ENCODE measurements at regions not wholly inside any gene's neighbourhood (a gene's known extent, or its start where the extent isn't known, plus 50 kb on each side); places are given as distances from the start of the nearest gene placed in this dataset.
"Not testable (repeated sequence)": the region's sequence is repeated elsewhere in the genome, so short reads cannot be mapped to it uniquely, and the experiment has no call there.

DNA sequence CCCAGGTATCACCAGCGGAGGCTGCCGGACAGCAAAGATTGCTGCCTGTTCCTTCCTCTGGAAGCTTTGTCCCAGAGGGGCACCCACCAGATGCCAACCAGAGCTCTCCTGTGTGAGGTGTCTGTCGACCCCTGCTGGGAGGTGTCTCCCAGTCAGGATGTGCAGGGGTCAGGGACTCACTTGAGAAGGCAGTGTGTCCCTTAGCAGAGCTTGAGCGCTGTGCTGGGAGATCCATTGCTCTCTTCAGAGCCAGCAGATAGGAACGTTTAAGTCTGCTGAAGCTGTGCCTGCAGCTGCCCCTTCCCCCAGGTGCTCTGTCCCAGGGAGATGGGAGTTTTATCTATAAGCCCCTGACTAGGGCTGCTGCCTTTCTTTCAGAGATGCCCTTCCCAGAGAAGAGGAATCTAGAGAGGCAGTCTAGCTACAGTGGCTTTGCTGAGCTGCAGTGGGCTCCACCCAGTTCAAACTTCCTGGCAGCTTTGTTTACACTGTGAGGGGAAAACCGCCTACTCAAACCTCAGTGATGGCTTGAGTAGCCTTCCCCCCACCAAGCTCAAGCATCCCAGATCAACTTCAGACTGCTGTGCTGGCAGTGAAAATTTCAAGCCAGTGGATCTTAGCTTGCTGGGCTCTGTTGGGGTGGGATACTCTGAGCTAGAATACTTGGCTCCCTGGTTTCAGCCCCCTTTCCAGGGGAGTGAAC lies 253.7 kb downstream of the SPATA31A6 start:
- DNase-seq: not testable (repeated sequence)

DNA sequence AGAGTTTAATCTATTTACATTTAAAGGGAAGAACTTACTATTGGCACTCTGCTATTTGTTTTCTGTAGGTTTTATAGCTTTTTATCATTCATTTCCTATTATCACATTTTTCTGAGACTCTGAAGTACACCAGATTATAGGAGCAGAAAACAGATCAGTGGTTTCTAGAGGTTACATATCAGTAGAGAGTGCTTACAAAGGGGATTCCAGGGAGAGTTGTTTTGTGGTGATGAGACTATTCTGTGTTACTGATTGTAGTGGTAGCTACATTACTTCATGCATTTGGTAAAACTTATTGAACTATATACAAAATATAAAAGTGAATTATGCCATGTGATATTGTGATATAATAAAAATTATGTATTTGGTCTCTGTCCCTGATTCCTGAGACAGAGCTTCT lies 259.2 kb downstream of the SPATA31A6 start:
- not testable (repeated sequence) for DNase-seq

DNA sequence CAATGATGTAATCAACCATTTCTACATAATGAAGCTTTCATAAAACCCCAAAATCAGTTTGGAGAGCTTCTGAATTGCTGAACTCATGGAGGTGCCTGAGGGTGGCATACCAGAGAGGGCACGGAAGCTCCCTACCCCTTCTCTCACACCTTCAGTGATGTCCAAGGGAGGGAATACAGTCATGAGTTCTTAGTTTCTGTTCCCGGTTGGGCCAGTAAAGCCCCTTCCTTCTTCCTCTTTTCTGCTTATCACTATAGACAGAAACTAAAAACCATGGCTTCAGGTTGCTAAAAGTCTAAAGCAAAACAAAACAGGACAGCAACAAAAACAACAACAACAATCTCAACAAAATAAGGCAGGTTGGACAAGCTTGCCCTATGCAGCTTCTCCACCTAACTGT lies 260.0 kb downstream of the SPATA31A6 start:
- not testable (repeated sequence) for DNase-seq

DNA sequence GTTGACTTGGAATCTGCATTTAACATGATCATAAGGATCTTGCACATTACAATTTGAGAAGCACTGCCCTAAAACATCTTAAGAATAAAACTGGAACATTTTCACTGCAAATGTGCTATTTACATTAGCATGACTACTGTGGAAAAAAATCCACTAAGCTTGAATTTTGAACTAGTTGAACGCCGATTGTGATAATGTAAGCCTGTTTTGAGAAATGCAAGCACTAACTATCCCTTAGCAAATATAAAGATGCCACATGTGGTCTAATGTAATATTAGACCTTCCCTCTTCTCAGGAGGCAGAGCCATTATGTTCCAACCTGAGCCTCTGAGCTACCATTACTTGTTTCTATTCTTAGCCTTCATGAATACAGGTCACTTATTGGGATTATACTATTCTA lies 278.0 kb downstream of the SPATA31A6 start:
- not testable (repeated sequence) for DNase-seq

DNA sequence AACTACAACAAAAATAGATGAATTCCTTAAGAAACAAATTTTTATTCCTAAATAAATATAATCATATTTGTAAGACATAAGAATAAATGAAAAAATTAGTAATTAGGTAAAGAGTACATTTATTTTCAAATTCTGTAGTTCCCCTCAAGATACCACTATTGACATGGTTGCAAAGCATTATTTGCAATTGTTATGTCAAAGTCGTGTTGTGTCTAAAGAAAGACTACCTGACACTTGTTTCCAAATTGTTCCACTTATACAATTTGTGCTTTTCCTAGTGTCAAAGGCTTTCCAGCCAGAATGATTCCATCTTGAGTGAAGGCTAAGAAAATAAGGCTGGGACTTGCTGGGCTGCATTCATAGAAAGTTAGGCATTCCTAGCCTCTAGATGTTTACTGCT lies 278.4 kb downstream of the SPATA31A6 start:
- not testable (repeated sequence) for DNase-seq

DNA sequence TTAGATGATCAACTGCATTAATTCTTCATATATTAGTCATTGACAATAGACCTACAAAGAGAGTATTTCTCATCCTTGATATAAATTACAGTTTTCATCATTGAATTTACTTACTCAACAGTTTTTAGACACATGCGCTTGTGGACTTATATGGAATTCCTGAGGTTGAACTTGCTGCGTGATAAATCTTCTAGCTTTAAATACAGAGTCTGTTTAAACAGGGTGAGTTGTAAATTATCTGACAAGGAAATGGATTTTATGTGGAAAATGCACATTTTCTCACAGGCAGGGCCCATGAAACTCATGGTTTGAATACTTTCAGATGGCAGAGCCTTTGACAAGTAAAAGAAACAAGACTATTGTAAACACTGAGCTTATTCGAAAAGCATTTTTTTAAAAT lies 280.5 kb downstream of the SPATA31A6 start:
- not testable (repeated sequence) for DNase-seq

DNA sequence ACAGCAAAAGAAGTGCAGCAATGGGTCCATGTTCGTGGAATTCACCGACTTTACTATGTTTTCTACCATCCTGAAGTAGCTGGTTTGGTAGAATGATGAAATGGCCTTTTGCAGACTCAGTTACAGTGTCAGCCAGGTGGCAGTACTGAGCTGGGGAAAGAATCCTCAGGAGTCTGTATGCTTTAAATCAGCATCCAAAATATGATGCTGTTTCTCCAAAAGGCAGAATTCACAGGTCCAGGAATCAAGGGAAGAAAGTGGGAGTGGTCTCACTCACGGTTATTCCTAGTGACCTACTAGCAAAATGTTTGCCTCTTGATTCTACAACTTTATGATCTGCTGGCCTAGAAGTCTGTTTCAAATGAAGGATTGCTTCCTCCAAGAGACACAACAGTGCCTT lies 287.1 kb downstream of the SPATA31A6 start:
- DNase-seq: not testable (repeated sequence)

DNA sequence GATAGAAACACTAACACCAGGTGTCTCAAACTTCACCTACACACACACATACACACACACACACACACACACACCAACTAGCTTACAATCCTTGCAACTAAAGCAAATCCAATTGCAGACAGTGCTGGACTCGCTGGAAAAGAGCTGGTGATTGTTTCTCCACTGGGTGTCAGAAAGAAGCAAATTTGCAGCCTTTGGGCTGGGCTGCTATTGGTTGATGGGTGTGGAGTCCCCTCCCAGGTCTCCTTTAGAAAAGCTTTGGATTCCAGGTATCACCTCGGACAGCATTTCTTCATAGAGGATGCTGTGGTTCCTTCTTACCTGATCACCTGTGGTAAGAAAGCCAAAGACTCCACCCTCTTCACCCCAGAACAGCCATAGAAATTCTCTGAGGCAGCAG lies 307.5 kb downstream of the SPATA31A6 start:
- not testable (repeated sequence) for DNase-seq

DNA sequence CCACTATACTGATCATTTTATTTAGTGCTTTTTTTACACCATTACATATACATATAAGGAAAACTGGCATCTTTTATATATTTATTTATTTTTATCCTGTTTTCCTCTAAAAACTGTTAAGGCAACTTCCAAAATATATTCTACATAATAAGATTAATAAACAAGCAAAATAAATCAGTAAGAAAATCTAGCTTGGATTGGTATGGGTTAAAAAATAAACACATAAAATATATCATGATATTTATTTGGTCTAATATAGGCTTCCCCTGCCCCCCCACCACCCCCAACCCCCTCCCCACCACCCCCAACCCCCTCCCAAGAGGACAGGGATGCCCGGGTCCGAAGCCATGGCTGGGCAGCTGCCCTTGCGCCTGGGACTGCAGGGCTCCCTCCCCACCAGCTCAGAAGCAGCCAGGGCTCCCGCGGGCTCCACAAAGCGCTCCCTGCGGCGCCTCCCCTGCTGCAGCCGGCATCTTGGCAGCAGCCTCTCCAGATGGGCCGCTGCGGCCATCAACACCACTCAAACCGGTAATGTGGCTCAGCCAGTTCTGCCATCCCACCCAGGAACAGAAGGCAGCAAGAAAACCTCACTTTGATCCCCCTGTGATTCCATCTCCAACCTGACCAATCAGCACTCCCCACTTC lies 319.3 kb downstream of the SPATA31A6 start:
- DNase-seq: not testable (repeated sequence)

DNA sequence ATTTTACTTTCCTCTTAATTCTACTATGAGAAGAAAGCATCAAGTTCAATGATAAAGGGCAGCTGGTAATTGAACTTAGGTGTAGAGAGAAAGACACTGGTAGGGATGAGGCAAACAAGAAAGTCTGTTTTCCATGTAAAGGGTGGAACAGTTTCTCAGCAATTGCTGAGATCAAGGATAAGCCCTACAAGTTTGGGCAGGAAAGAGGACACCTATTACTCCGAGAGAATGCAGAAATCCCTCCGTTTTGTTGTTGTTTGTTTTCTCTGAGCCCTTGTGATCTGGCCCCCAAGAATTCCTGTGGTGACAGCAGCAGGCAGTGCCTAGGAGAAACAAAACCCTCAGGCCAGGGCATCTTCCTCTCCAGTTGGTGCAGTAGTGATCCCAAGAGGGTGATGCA lies 324.7 kb downstream of the SPATA31A6 start:
- DNase-seq: not testable (repeated sequence)

DNA sequence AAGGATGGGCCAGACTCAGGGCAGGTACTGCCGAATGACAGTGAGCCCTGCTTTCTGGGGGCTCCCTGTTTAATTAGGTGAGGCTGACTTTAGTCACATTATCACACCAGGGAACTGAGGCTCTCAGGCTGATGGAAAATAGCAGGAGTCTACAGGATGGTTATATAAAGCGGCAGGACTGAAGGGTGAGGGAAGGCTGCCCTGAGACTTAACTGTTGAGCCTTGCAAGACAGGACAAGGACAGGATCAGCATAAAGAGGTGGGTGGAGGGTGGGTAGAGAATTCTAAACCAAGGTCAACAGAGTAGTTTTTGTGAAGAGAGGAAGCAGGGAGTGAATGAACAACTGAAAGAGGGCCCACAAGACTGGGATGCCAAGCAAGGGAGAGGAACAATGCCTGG lies 330.1 kb downstream of the SPATA31A6 start:
- not testable (repeated sequence) for DNase-seq

DNA sequence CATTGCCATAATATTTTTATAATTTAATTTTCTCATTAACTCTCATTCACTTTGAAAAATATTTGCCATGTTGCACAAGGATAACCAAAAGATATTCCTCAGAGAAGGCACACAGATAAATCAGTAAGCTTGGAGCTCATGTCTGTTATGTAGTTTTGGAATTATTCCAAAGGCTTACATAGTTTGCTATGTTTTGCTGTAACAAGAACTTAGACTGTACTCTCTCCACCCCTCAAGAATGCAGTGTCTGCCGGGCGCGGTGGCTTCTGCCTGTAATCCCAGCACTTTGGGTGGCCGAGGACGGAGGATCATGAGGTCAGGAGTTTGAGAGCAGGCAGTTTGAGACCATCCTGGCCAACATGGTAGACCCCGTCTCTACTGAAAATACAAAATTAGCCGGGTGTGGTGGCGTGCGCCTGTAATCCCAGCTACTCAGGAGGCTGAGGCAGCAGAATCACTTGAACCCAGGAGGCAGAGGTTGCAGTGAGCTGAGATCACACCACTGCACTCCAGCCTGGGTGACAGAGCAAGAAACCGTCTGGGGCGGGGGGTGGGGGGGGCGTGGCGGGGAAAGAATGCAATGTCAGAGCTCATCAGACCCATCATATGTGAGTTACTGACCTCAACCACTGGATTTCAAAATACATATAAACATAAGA lies 351.0 kb downstream of the SPATA31A6 start:
- DNase-seq: not testable (repeated sequence)

DNA sequence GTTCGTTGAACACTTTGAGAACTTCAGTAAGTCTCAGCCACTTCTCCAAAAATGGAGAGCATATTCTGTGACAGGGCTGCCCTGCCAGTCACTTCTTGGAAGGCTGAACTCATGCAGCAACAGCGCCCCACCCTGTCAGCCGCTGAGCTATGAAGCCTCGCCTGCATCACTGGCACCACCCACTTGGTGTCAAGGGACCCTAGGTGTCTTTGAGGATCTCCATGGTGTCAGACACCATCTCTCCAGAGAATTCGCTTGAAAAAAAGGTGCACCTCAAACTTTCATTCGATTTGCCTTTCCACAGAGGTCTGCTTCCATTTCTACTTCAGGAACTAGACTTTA lies 351.5 kb downstream of the SPATA31A6 start:
- peak; percentile 57 for DNase-seq

DNA sequence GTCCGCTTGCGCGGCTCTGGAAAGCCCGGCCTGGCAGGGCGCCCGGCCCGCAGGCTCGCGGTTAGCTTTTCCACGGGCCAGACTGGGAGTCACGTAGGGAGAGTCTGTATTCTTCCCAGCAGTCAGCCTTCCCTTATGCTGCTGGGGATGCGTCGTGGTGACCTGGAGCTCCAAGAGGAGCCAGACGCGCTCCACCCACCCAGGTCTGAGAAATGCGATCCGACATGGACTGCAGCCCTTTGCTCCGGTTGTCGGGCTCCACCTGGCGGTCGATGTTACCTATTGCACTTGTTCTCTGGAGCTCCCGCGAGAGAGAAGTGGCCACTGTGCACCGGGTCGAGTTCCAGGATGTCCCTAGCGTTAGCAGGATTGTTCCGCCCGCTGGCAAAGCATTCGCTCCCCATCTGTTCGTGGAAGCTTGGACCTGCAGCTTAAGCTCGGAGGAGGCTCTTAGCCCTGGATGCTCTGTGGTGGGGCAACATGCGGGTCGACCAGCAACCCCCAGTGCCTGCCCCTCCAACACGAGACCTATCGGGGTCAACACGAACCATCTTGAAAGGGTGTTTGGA lies 367.4 kb downstream of the SPATA31A6 start:
- not testable (repeated sequence) for DNase-seq

DNA sequence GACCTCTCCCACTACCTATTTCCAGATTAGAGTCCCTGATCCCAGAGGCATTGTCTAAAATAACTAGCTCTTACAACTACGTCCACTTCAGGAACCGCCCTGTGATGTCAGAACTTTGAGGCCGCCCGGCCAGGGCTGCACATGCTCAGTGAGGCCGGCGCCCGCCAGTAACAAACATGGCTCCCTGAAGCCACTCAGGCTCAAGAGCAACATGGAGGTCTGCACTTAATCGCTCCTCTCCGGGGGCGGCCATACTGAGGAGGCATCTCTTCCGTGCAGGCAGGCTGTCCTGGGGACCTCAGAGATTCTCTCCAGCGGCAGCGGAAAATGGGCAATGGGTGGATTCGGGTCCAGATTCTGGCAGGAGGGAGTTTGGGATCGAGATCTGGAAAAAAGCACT lies 385.1 kb downstream of the SPATA31A6 start:
- DNase-seq: not testable (repeated sequence)

DNA sequence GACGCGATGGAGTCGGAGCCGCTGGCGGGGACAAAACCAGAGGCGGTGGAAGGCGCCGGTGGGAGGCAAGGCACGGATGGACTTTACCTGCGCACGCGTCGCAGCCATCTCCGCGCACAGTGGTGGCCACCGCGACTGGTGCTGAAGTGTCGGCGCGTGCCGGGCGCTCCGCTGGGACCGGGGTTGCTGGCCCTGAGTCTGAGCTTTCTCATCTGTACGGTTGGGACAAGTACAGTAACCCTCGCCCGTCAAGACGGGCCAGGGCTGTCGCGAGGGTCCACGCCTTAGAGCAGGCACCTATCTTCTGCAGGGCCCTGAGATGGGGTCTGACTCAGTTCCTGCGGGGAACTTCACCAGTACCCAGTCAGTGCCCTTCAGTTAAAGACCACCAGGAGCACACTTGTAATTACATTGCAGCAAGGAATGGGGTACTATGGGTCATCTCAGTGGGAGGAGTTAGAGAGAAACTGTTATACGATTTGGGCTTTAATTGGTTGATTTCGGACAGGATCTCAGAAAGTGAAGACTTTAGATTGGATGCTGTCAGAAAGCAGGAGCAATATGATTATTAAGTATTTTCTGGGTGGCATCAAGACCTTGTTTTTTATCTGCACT lies 385.6 kb downstream of the SPATA31A6 start:
- DNase-seq: peak; percentile 24

DNA sequence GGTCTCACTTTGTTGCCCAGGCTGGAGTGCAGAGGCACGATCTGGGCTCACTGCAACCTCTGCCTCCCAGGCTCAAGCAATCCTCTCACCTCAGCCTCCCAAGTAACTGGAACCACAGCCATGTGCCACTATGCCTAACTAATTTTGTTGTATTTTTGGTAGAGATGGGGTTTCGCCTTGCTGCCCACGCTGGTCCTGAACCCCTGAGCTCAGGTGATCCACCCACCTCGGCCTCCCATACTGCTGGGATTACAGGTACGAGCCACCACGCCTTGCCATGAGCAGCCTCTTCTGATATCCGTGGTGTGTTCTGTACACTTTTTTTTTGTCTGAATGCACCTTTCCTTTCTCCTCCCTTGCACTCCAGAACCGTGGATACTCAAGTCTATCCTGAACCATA lies 394.4 kb downstream of the SPATA31A6 start:
- DNase-seq: not testable (repeated sequence)

All from activated CD4-positive, alpha-beta T cell treated with anti-CD3 and anti-CD28 coated beads for 48 hours (primary cell).